HCT116 (cell line): ENCODE measurements at regions not wholly inside any gene's neighbourhood (a gene's known extent, or its start where the extent isn't known, plus 50 kb on each side); places are given as distances from the start of the nearest gene placed in this dataset.

Source experiments
- ELF1 ChIP-seq: IDR thresholded peaks from 2 replicates; pipeline ENCODE4 v1.6.1; 2012; ENCODE audit warnings: low read depth, borderline replicate concordance
- EZH2phosphoT487 ChIP-seq: fragments of 200-600 bp; IDR thresholded peaks from 2 replicates; pipeline ENCODE4 v1.6.1; 2018; ENCODE audit warnings: antibody characterized with exemption, borderline replicate concordance
- POLR2A ChIP-seq: IDR thresholded peaks from 2 replicates; pipeline ENCODE4 v1.7.0; 2011; ENCODE audit warnings: borderline replicate concordance; ENCODE audit not compliant: insufficient read depth, insufficient read length; ENCODE audit errors: extremely low read depth
- ZFX ChIP-seq: fragments of 450-650 bp; IDR thresholded peaks from 2 replicates; pipeline ENCODE4 v1.6.1; 2017
- ZNF274 ChIP-seq: fragments of 200-500 bp; sonication (Bioruptor generic); IDR thresholded peaks from 2 replicates; pipeline ENCODE4 v1.6.1; 2014; ENCODE audit warnings: mild to moderate bottlenecking, low read depth, low read length, inconsistent platforms
- TF ChIP-seq, protein P1 (sequence below), 3 experiments: fragments of 200-600 bp in 1 of 3; sonication (generic) in 1 of 3; IDR thresholded peaks in 2 of 3; conservative IDR thresholded peaks in 1 of 3; 2 replicates each; pipeline ENCODE4 v1.5.1; 2012 to 2017; ENCODE audit warnings: low read depth in 2 of 3, low read length in 2 of 3, antibody characterized with exemption in 1 of 3, borderline replicate concordance in 1 of 3, control low read depth in 1 of 3, mild to moderate bottlenecking in 1 of 3, mixed read lengths in 1 of 3, mixed run types in 1 of 3, moderate library complexity in 1 of 3; ENCODE audit not compliant: insufficient read depth in 1 of 3
- TF ChIP-seq, protein P2 (sequence below): IDR thresholded peaks from 2 replicates; pipeline ENCODE4 v1.6.1; 2012; ENCODE audit warnings: low read depth
- TF ChIP-seq, protein P3 (sequence below): IDR thresholded peaks from 2 replicates; pipeline ENCODE4 v1.6.1; 2012

DNA sequence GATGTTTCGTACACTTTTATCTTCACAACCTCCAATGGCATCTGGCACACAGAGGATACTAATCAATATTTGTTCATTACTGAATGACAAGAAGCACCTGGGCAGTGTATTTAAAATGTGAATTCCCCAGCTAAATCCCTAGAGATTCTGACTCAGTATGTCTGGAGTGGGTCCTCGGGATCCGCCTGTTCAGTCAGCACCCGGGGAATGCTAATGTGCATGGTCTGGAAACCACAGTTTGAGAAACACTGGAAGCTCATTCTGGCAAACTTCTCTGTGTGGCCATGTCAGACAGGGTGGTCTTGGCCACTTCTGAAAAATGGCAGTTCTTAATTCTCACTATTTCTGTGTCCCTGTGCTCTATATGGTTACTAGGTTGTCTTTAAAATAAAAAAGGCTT lies 138.8 kb upstream of the VCX start:
- TF ChIP-seq, protein P1, sequence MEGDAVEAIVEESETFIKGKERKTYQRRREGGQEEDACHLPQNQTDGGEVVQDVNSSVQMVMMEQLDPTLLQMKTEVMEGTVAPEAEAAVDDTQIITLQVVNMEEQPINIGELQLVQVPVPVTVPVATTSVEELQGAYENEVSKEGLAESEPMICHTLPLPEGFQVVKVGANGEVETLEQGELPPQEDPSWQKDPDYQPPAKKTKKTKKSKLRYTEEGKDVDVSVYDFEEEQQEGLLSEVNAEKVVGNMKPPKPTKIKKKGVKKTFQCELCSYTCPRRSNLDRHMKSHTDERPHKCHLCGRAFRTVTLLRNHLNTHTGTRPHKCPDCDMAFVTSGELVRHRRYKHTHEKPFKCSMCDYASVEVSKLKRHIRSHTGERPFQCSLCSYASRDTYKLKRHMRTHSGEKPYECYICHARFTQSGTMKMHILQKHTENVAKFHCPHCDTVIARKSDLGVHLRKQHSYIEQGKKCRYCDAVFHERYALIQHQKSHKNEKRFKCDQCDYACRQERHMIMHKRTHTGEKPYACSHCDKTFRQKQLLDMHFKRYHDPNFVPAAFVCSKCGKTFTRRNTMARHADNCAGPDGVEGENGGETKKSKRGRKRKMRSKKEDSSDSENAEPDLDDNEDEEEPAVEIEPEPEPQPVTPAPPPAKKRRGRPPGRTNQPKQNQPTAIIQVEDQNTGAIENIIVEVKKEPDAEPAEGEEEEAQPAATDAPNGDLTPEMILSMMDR (IDR thresholded peaks at IDR 0.05 in 2 of 3, conservative IDR thresholded peaks at IDR 0.05 in 1 of 3; ENCODE audit: borderline replicate concordance in 1 of 3, insufficient read depth in 1 of 3, low read depth in 2 of 3, low read length in 2 of 3): no peak
- TF ChIP-seq, protein P2, sequence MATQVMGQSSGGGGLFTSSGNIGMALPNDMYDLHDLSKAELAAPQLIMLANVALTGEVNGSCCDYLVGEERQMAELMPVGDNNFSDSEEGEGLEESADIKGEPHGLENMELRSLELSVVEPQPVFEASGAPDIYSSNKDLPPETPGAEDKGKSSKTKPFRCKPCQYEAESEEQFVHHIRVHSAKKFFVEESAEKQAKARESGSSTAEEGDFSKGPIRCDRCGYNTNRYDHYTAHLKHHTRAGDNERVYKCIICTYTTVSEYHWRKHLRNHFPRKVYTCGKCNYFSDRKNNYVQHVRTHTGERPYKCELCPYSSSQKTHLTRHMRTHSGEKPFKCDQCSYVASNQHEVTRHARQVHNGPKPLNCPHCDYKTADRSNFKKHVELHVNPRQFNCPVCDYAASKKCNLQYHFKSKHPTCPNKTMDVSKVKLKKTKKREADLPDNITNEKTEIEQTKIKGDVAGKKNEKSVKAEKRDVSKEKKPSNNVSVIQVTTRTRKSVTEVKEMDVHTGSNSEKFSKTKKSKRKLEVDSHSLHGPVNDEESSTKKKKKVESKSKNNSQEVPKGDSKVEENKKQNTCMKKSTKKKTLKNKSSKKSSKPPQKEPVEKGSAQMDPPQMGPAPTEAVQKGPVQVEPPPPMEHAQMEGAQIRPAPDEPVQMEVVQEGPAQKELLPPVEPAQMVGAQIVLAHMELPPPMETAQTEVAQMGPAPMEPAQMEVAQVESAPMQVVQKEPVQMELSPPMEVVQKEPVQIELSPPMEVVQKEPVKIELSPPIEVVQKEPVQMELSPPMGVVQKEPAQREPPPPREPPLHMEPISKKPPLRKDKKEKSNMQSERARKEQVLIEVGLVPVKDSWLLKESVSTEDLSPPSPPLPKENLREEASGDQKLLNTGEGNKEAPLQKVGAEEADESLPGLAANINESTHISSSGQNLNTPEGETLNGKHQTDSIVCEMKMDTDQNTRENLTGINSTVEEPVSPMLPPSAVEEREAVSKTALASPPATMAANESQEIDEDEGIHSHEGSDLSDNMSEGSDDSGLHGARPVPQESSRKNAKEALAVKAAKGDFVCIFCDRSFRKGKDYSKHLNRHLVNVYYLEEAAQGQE: no peak
- TF ChIP-seq ELF1 (no peak), ZNF274 (no peak), POLR2A (no peak), EZH2phosphoT487 (no peak), ZFX (no peak)
- TF ChIP-seq, protein P3, sequence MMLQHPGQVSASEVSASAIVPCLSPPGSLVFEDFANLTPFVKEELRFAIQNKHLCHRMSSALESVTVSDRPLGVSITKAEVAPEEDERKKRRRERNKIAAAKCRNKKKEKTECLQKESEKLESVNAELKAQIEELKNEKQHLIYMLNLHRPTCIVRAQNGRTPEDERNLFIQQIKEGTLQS: no peak
